ENCODE measurements at regions not wholly inside any gene's neighbourhood (a gene's known extent, or its start where the extent isn't known, plus 50 kb on each side); places are given as distances from the start of the nearest gene placed in this dataset.

- TF ChIP-seq CTCF (IDR thresholded peaks at IDR 0.05), result no peak
- TF ChIP-seq POLR2A (IDR thresholded peaks at IDR 0.05), result no peak
Observed at GRCh38 chr2:437180-437579, 149.3 kb upstream of the ALKAL2 start.

Measured in thyroid gland (tissue), 4 donors.